SH-SY5Y (cell line): ENCODE measurements at regions not wholly inside any gene's neighbourhood (a gene's known extent, or its start where the extent isn't known, plus 50 kb on each side); places are given as distances from the start of the nearest gene placed in this dataset.

Experiments used
- GATA2 ChIP-seq: IDR thresholded peaks from 2 replicates; pipeline ENCODE4 v1.6.1; 2011; ENCODE audit warnings: mild to moderate bottlenecking, low read depth, low read length
- GATA3 ChIP-seq: IDR thresholded peaks from 2 replicates; pipeline ENCODE4 v1.6.1; 2011; ENCODE audit warnings: low read depth, mild to moderate bottlenecking, low read length, moderate library complexity

DNA sequence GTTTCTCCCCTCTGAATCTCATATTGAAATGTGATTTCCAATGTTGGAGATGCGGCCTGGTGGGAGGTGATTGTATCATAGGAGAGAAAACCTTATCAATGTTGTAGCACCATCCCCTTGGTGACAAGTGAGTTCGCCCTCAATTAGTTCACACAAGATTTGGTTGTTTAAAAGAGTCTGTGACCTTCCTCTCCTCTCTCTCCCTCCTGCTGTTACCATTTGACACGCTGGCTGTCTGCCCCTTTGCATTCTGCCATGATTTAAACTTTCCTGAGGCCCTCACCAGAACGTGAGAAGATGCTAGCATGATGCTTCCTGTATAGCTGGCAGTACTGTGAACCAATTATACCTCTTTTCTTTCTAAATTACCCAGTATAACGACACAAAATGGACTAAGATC is 730.9 kb upstream of the PRMT6 start:
- TF ChIP-seq GATA2 (no peak), GATA3 (no peak)
